Spleen (tissue), 11 donors: ENCODE measurements at regions not wholly inside any gene's neighbourhood (a gene's known extent, or its start where the extent isn't known, plus 50 kb on each side); places are given as distances from the start of the nearest gene placed in this dataset.

ENCODE experiments used
- DNase-seq: peaks from one replicate; pipeline ENCODE4 v3.0.0-alpha.2; 2020
- H3K27ac ChIP-seq, 8 donors: fragments of 200-600 bp; sonication (generic) in 7 of 8; 1 replicate in 4 of 8; 2 replicates in 4 of 8; pipeline versions ENCODE4 v1.5.0 to v1.8.0; 2016 to 2021; ENCODE audit warnings: inconsistent platforms in 4 of 8, mild to moderate bottlenecking in 4 of 8, moderate library complexity in 1 of 8
- H3K27me3 ChIP-seq, 7 donors: fragments of 200-600 bp; sonication (generic) in 6 of 7; replicated peaks in 1 of 7; 1 replicate in 4 of 7; 2 replicates in 3 of 7; pipeline versions ENCODE4 v1.5.0 to v1.8.0; 2016 to 2021; ENCODE audit warnings: inconsistent platforms in 3 of 7, mild to moderate bottlenecking in 1 of 7
- H3K36me3 ChIP-seq, 6 donors: fragments of 200-600 bp; sonication (generic) in 5 of 6; 1 replicate in 4 of 6; 2 replicates in 2 of 6; pipeline versions ENCODE4 v1.5.0 to v1.8.0; 2016 to 2021; ENCODE audit warnings: inconsistent platforms in 2 of 6
- H3K4me1 ChIP-seq, 6 donors: fragments of 200-600 bp; sonication (generic) in 5 of 6; 1 replicate in 3 of 6; 2 replicates in 3 of 6; pipeline versions ENCODE4 v1.5.0 to v1.8.0; 2016 to 2021; ENCODE audit warnings: inconsistent platforms in 3 of 6
- H3K4me3 ChIP-seq, 8 donors: fragments of 200-600 bp; sonication (generic) in 7 of 8; 1 replicate in 4 of 8; 2 replicates in 4 of 8; pipeline versions ENCODE4 v1.5.0 to v1.8.0; 2016 to 2021; ENCODE audit warnings: inconsistent platforms in 4 of 8, mild to moderate bottlenecking in 4 of 8, moderate library complexity in 2 of 8
- H3K9me3 ChIP-seq, 8 donors: fragments of 200-600 bp; sonication (generic) in 7 of 8; 1 replicate in 4 of 8; 2 replicates in 4 of 8; pipeline versions ENCODE4 v1.5.0 to v1.8.0; 2016 to 2021; ENCODE audit warnings: inconsistent platforms in 4 of 8
- POLR2A ChIP-seq, 3 donors: fragments of 450-650 bp; IDR thresholded peaks; one replicate each; pipeline ENCODE4 v1.5.1; 2017; ENCODE audit warnings: antibody characterized with exemption in 3 of 3, mild to moderate bottlenecking in 1 of 3
- POLR2AphosphoS5 ChIP-seq, 3 donors: sonication (generic); formaldehyde crosslinking; IDR thresholded peaks; one replicate each; pipeline ENCODE4 v1.5.1; 2017; ENCODE audit warnings: antibody characterized with exemption in 3 of 3
- WGBS, 5 donors: extraction: QIAGEN DNeasy Blood & Tissue Kit in 3 of 5; methylation state at CpG; one replicate each; pipeline versions ENCODE4 v1.1.5 to v1.1.7; 2013 to 2018; 5-methylcytosine and 5-hydroxymethylcytosine counted together
- intact Hi-C: fragments of 100-400 bp; cut with DNase I; formaldehyde crosslinking; loops from one replicate; pipeline ENCODE4 v1.15.0; 2023; ENCODE audit warnings: low total_unique reads
- TF ChIP-seq, protein P1 (sequence below), 11 experiments: fragments of 200-600 bp in 7 of 11; fragments of 450-650 bp in 4 of 11; sonication (generic) in 4 of 11; IDR thresholded peaks in 8 of 11; conservative IDR thresholded peaks in 3 of 11; 1 replicate in 7 of 11; 2 replicates in 4 of 11; pipeline versions ENCODE4 v1.4.0 to v1.8.0; 2016 to 2021; ENCODE audit warnings: antibody characterized with exemption in 11 of 11, inconsistent platforms in 4 of 11, mild to moderate bottlenecking in 1 of 11
- donor health status: healthy with polysubstance abuse.
- donor health status: DM: no; HTN: no; CAD: no; lungs with moderate emphysema.
- donor health status: DM: no; HTN: no; CAD: no.
- donor health status: Bipolar disorder and iron deficiency.
- donor health status: healthy.
- donor health status: DM: no; HTN: no; CAD: no.
- donor health status: DM: yes; HTN: yes; CAD: no.

- intact Hi-C loops, result no loop called here
- H3K4me3 ChIP-seq, result no peak overlapping the region
- H3K9me3 ChIP-seq, result no peaks in the 10 kb centered on the region
- no peaks in the 10 kb centered on the region for H3K27me3 ChIP-seq
- WGBS, 5 donors, result 65 to 92% (median 72%) methylated on average over 2 of the region's 2 CpGs
- no peak overlapping the region for H3K27ac ChIP-seq
- DNase-seq, result no peak
- H3K36me3 ChIP-seq, result no peaks in the 10 kb centered on the region
- no peak for TF ChIP-seq POLR2AphosphoS5 (IDR thresholded peaks at IDR 0.05)
- H3K4me1 ChIP-seq, result no peaks in the 10 kb centered on the region
These were observed 147.2 kb downstream of the ISOC1 start for GRCh38 chr5:129241755-129242154.

DNA sequence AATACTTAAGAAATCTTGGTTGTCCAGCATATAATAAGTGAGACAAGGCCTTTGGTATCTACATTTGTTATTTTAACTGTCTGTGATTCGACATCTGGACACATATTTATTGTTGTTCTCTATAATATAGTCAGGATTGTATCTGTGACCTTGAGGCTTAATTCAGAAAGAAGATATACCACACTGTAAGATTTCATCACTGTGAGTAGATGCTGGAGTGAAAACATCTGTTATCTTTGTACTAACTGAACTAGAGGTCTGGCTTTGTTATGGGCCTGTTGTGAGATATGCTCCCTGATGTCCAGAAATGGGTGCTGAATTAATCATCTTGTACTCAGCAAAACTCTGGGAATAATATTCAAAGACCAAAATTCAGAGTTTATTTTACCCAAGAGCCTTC, 148.5 kb downstream of the ISOC1 start:
- 24 to 43% (median 39%) methylated on average over 1 of the region's 1 CpG for WGBS, 5 donors
- intact Hi-C loops, result no loop called here
- H3K27ac ChIP-seq, result no peak overlapping the region
- H3K9me3 ChIP-seq, result no peaks in the 10 kb centered on the region
- no peaks in the 10 kb centered on the region for H3K27me3 ChIP-seq
- H3K4me3 ChIP-seq, result no peak overlapping the region
- H3K36me3 ChIP-seq, result no peaks in the 10 kb centered on the region
- no peak for DNase-seq
- no peak for TF ChIP-seq POLR2A (IDR thresholded peaks at IDR 0.05)
- TF ChIP-seq, protein P1, sequence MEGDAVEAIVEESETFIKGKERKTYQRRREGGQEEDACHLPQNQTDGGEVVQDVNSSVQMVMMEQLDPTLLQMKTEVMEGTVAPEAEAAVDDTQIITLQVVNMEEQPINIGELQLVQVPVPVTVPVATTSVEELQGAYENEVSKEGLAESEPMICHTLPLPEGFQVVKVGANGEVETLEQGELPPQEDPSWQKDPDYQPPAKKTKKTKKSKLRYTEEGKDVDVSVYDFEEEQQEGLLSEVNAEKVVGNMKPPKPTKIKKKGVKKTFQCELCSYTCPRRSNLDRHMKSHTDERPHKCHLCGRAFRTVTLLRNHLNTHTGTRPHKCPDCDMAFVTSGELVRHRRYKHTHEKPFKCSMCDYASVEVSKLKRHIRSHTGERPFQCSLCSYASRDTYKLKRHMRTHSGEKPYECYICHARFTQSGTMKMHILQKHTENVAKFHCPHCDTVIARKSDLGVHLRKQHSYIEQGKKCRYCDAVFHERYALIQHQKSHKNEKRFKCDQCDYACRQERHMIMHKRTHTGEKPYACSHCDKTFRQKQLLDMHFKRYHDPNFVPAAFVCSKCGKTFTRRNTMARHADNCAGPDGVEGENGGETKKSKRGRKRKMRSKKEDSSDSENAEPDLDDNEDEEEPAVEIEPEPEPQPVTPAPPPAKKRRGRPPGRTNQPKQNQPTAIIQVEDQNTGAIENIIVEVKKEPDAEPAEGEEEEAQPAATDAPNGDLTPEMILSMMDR (IDR thresholded peaks at IDR 0.05 in 8 of 11, conservative IDR thresholded peaks at IDR 0.05 in 3 of 11), result no peak
- no peak for TF ChIP-seq POLR2AphosphoS5 (IDR thresholded peaks at IDR 0.05)
- H3K4me1 ChIP-seq, result no peaks in the 10 kb centered on the region

DNA sequence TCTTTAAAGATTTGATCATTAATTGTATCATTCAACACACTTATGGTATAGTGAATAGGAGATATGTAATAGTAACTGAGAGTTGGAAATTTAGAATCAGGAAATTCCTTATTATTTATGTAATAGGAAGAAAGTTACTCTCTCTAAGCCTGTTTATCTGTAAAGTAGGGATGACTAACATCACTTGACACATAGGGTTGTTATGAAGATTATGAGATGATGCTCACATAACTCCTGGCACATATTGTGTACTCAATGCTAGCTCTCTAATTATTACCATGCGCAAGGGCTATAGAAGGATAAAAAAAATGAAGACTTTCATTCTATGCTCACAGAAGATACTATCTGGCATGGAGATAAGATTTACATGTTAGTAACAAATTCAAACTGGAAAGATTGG, 149.9 kb downstream of the ISOC1 start:
- intact Hi-C loops, result no loop called here
- Histone ChIP-seq H3K4me3 (no peak overlapping the region), H3K4me1 (no peaks in the 10 kb centered on the region), H3K9me3 (no peaks in the 10 kb centered on the region), H3K27me3 (no peaks in the 10 kb centered on the region), H3K36me3 (no peaks in the 10 kb centered on the region), H3K27ac (no peak overlapping the region)
- no peak for TF ChIP-seq POLR2AphosphoS5 (IDR thresholded peaks at IDR 0.05)
- no peak for TF ChIP-seq POLR2A (IDR thresholded peaks at IDR 0.05)
- TF ChIP-seq, protein P1 (IDR thresholded peaks at IDR 0.05 in 8 of 11, conservative IDR thresholded peaks at IDR 0.05 in 3 of 11), result no peak
- WGBS, 5 donors, result 89 to 100% (median 100%) methylated on average over 1 of the region's 1 CpG
- no peak for DNase-seq

DNA sequence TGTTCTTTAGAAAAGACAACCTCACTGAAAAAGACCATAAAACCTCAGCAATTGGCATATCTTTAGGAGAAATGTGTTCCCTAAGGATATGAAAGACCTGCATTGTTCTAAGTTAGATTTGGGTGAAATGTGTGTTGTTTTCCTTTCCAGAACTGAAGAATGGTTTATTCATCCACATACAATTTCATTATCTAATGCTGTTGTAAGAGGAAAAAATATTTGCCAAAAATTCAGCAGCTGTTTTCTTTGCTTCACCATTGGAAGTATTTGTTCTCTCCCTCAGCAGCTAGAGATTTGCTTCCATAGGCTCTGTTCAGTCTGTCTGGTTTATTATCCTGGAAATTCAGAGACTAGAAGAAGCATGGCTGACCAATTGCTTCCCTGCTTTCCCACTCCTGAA, 150.9 kb downstream of the ISOC1 start:
- TF ChIP-seq POLR2AphosphoS5 (IDR thresholded peaks at IDR 0.05), result no peak
- no peaks in the 10 kb centered on the region for H3K27me3 ChIP-seq
- H3K9me3 ChIP-seq, result no peaks in the 10 kb centered on the region
- H3K4me1 ChIP-seq, result no peaks in the 10 kb centered on the region
- H3K36me3 ChIP-seq, result no peaks in the 10 kb centered on the region
- no peak overlapping the region for H3K4me3 ChIP-seq
- intact Hi-C loops, result no loop called here
- H3K27ac ChIP-seq, result no peak overlapping the region
- DNase-seq, result no peak

- Histone ChIP-seq H3K27ac (no peak overlapping the region), H3K4me1 (no peaks in the 10 kb centered on the region), H3K36me3 (no peaks in the 10 kb centered on the region), H3K9me3 (no peaks in the 10 kb centered on the region), H3K27me3 (no peaks in the 10 kb centered on the region), H3K4me3 (no peak overlapping the region)
- no peak for DNase-seq
- 56 to 65% (median 64%) methylated on average over 3 of the region's 3 CpGs for WGBS, 5 donors
- intact Hi-C loops, result no loop called here
- TF ChIP-seq POLR2A (IDR thresholded peaks at IDR 0.05), result no peak
- TF ChIP-seq, protein P1 (IDR thresholded peaks at IDR 0.05 in 8 of 11, conservative IDR thresholded peaks at IDR 0.05 in 3 of 11), result no peak
- TF ChIP-seq POLR2AphosphoS5 (IDR thresholded peaks at IDR 0.05), result no peak
These were observed 151.5 kb downstream of the ISOC1 start for GRCh38 chr5:129246088-129246487.
